Right lobe of liver (tissue), 6 donors: ENCODE measurements at regions not wholly inside any gene's neighbourhood (a gene's known extent, or its start where the extent isn't known, plus 50 kb on each side); places are given as distances from the start of the nearest gene placed in this dataset.

Experiments used
- ATAC-seq, 4 donors: fragments of 200-7000 bp; cut with Tn5 transposase; one replicate each; pipeline ENCODE4 v1.9.1; 2020; ENCODE audit warnings: mild to moderate bottlenecking in 4 of 4, moderate library complexity in 4 of 4
- DNase-seq, 3 donors: peaks; one replicate each; pipeline ENCODE4 v3.0.0-alpha.2; 2020
- H3K27ac ChIP-seq, 3 donors: fragments of 200-600 bp; one replicate each; pipeline ENCODE4 v1.8.0; 2022
- H3K27me3 ChIP-seq, 2 donors: fragments of 200-600 bp; one replicate each; pipeline ENCODE4 v1.8.0; 2022
- H3K36me3 ChIP-seq, 4 donors: fragments of 200-600 bp; sonication (generic) in 1 of 4; one replicate each; pipeline versions ENCODE4 v1.5.1 to v1.8.0; 2017 to 2022; ENCODE audit warnings: control low read depth in 1 of 4
- H3K4me1 ChIP-seq, 4 donors: fragments of 200-600 bp; sonication (generic) in 1 of 4; one replicate each; pipeline versions ENCODE4 v1.5.1 to v1.8.0; 2017 to 2022; ENCODE audit warnings: control low read depth in 1 of 4
- H3K4me3 ChIP-seq, 3 donors: fragments of 200-600 bp; one replicate each; pipeline ENCODE4 v1.8.0; 2022
- H3K9me3 ChIP-seq, 4 donors: fragments of 200-600 bp; sonication (generic) in 1 of 4; one replicate each; pipeline versions ENCODE4 v1.5.1 to v1.8.0; 2017 to 2022; ENCODE audit warnings: control low read depth in 1 of 4
- CTCF ChIP-seq, 4 donors: fragments of 200-600 bp in 3 of 4; fragments of 450-650 bp in 1 of 4; IDR thresholded peaks; one replicate each; pipeline versions ENCODE4 v1.5.1 to v1.8.0; 2016 to 2022; ENCODE audit warnings: antibody characterized with exemption in 4 of 4, mild to moderate bottlenecking in 2 of 4
- POLR2A ChIP-seq: fragments of 450-650 bp; IDR thresholded peaks from one replicate; pipeline ENCODE4 v1.6.1; 2017; ENCODE audit warnings: antibody characterized with exemption, mild to moderate bottlenecking
- WGBS: methylation state at CpG from one replicate; pipeline ENCODE4 v1.1.6; 2018; ENCODE audit warnings: low coverage, low lambda C conversion rate; ENCODE audit not compliant: insufficient coverage; ENCODE audit errors: missing lambda C conversion rate; 5-methylcytosine and 5-hydroxymethylcytosine counted together
- intact Hi-C, 2 donors: fragments of 100-400 bp; cut with DNase I; formaldehyde crosslinking; loops; one replicate each; pipeline versions ENCODE4 v1.11.2 to v1.14.1; 2022
- donor health status: DM: no; HTN: yes; CAD: no.
- donor health status: DM: no; HTN: no; CAD: no.
- donor health status: DM: no; HTN: no; CAD: no.
- donor health status: DM: no; HTN: yes; CAD: no.
- donor health status: DM: no; HTN: yes; CAD: no.

GRCh38 chr7:13742811-13743210 is 246.7 kb downstream of the ETV1 start:
- H3K4me3 ChIP-seq, result no peak overlapping the region
- no peaks in the 10 kb centered on the region for H3K36me3 ChIP-seq
- no peak for DNase-seq
- no peaks in the 10 kb centered on the region for H3K4me1 ChIP-seq
- H3K9me3 ChIP-seq, result no peaks in the 10 kb centered on the region
- ATAC-seq, result peak in 3 of 4 donors; percentile 55 to 64 (median 60)
- WGBS, result 8% methylated on average over 1 of the region's 1 CpG
- H3K27ac ChIP-seq, result no peak overlapping the region
- TF ChIP-seq POLR2A (no peak), CTCF (IDR thresholded peaks at IDR 0.05) (peak; percentile 28 to 58 (median 37))
- intact Hi-C loops, result no loop called here
- no peaks in the 10 kb centered on the region for H3K27me3 ChIP-seq

DNA sequence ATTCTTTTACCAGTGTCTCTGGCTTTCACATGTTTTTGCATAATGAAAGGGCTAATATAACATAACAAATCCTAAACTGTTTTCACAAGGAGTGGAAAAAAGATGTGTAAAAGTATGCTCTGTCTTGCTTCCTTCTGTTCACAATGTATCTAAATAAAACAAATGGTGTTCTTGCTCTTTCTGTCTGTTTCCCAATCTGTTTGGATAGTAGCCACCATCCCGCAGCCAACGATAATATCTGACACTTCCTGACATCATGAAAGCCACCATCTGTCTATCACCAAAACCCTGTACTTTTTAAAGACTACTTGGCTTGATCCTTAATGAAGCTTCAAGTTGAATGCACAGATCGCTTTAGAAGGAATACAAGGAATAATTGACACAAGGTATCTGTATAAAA is 246.2 kb downstream of the ETV1 start:
- H3K4me3 ChIP-seq, result no peak overlapping the region
- H3K4me1 ChIP-seq, result no peaks in the 10 kb centered on the region
- TF ChIP-seq CTCF (IDR thresholded peaks at IDR 0.05) (no peak), POLR2A (no peak)
- intact Hi-C loops, result no loop called here
- H3K36me3 ChIP-seq, result no peaks in the 10 kb centered on the region
- no peak for ATAC-seq
- no peaks in the 10 kb centered on the region for H3K9me3 ChIP-seq
- H3K27ac ChIP-seq, result no peak overlapping the region
- WGBS, result 24% methylated on average over 3 of the region's 3 CpGs
- no peak for DNase-seq
- no peaks in the 10 kb centered on the region for H3K27me3 ChIP-seq

DNA sequence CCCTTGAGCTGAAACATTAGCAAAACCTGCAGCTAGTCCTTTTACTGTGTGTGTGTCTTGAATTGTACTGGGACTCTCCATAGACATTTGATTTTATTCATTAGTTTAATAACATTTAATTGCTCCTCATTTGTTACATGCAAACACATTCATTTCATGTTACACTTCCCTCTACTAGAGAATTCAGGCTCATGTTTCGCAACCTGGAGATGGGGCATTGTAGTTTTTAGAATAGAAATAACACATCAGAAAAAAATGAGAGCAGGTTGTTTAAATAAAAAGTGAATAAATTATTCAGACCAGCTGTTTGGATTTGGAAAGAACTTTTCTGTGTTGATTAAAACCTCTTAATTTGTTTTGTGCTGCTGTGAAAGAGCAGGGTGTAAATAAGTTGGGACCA is 243.9 kb downstream of the ETV1 start:
- Histone ChIP-seq H3K4me3 (no peak overlapping the region), H3K36me3 (no peaks in the 10 kb centered on the region), H3K4me1 (no peaks in the 10 kb centered on the region), H3K27ac (no peak overlapping the region), H3K27me3 (no peaks in the 10 kb centered on the region), H3K9me3 (no peaks in the 10 kb centered on the region)
- TF ChIP-seq CTCF (IDR thresholded peaks at IDR 0.05), result no peak
- no peak for TF ChIP-seq POLR2A
- intact Hi-C loops, result no loop called here
- DNase-seq (no peak), ATAC-seq (no peak)
- WGBS, result 67% methylated on average over 1 of the region's 1 CpG

DNA sequence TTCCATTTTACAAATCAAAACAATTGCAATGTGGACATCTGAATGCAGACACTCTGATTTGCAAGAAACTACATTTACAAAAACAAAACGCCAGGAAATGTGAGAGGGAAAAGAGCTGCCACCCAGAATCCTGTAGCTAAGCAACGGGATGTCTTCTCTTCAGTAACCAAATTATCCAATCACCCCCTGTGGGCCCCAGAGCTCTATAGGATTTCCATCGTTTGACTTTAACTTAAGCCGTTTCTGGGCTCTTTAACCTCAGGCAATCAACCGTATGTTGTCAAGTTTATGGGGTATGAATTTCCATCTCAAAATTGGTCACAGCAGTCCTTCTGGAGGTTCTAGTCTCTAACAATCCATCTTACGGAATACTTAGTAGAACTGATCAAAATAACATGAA is 240.5 kb downstream of the ETV1 start:
- DNase-seq (no peak), ATAC-seq (no peak)
- 28% methylated on average over 6 of the region's 6 CpGs for WGBS
- no peak overlapping the region for H3K4me3 ChIP-seq
- no peaks in the 10 kb centered on the region for H3K9me3 ChIP-seq
- H3K27me3 ChIP-seq, result no peaks in the 10 kb centered on the region
- H3K4me1 ChIP-seq, result no peaks in the 10 kb centered on the region
- TF ChIP-seq POLR2A (no peak), CTCF (IDR thresholded peaks at IDR 0.05) (no peak)
- H3K36me3 ChIP-seq, result no peaks in the 10 kb centered on the region
- no peak overlapping the region for H3K27ac ChIP-seq
- intact Hi-C loops, result no loop called here

DNA sequence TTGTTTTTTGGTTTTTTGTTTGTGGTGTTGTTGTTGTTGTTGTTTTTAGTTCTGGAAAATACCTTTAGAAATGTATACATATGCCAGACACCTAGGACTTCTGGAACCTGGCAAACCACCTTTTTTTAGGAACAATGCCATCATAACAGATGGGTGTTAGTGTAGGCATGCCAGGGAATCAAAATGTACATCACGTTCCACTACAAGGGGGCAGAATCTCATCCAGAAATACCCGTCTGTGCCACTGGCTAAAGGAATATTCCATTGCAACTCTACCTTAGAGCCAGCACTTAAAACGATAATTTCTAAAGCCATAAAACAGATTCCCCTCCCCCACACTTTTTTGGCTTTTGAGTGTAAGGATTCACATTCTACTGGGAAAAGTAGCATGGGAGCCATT is 239.8 kb downstream of the ETV1 start:
- H3K27ac ChIP-seq, result no peak overlapping the region
- no peak for DNase-seq
- ATAC-seq, result no peak
- no peaks in the 10 kb centered on the region for H3K9me3 ChIP-seq
- H3K36me3 ChIP-seq, result no peaks in the 10 kb centered on the region
- WGBS, result 60% methylated on average over 3 of the region's 3 CpGs
- no peak overlapping the region for H3K4me3 ChIP-seq
- TF ChIP-seq CTCF (IDR thresholded peaks at IDR 0.05) (no peak), POLR2A (no peak)
- no peaks in the 10 kb centered on the region for H3K4me1 ChIP-seq
- intact Hi-C loops, result no loop called here
- H3K27me3 ChIP-seq, result no peaks in the 10 kb centered on the region
